Stomach (tissue), 8 donors: ENCODE measurements at regions not wholly inside any gene's neighbourhood (a gene's known extent, or its start where the extent isn't known, plus 50 kb on each side); places are given as distances from the start of the nearest gene placed in this dataset.

Source experiments
- DNase-seq, 2 donors: peaks; one replicate each; pipeline versions ENCODE4 v3.0.0 to v3.0.0-alpha.2; 2013 to 2019
- H3K27ac ChIP-seq, 5 donors: fragments of 200-600 bp in 4 of 5; sonication (generic) in 4 of 5; one replicate each; pipeline ENCODE4 v1.5.1; 2013 to 2019; ENCODE audit warnings: mild to moderate bottlenecking in 1 of 5, moderate library complexity in 1 of 5
- H3K27me3 ChIP-seq, 3 donors: fragments of 200-600 bp; sonication (generic); one replicate each; pipeline ENCODE4 v1.5.1; 2017 to 2019; ENCODE audit warnings: mixed run types in 1 of 3
- H3K36me3 ChIP-seq, 4 donors: fragments of 200-600 bp; sonication (generic); 1 replicate in 3 of 4; 2 replicates in 1 of 4; pipeline ENCODE4 v1.5.1; 2016 to 2019
- H3K4me1 ChIP-seq, 4 donors: fragments of 200-600 bp; sonication (generic); one replicate each; pipeline ENCODE4 v1.5.1; 2016 to 2019
- H3K4me3 ChIP-seq, 4 donors: fragments of 200-600 bp; sonication (generic) in 3 of 4; one replicate each; pipeline ENCODE4 v1.5.1; 2016 to 2019; ENCODE audit warnings: mild to moderate bottlenecking in 1 of 4
- H3K9me3 ChIP-seq, 4 donors: fragments of 200-600 bp; sonication (generic); one replicate each; pipeline ENCODE4 v1.5.1; 2016 to 2019
- EP300 ChIP-seq: sonication (generic); formaldehyde crosslinking; IDR thresholded peaks from one replicate; pipeline ENCODE4 v1.6.1; 2017; ENCODE audit warnings: antibody characterized with exemption
- POLR2A ChIP-seq, 4 donors: fragments of 450-650 bp; IDR thresholded peaks; one replicate each; pipeline ENCODE4 v1.6.1; 2016; ENCODE audit warnings: antibody characterized with exemption in 4 of 4, control low read depth in 2 of 4, mild to moderate bottlenecking in 1 of 4, moderate library complexity in 1 of 4
- POLR2AphosphoS5 ChIP-seq, 3 donors: sonication (generic); formaldehyde crosslinking; IDR thresholded peaks; one replicate each; pipeline ENCODE4 v1.6.1; 2016; ENCODE audit warnings: antibody characterized with exemption in 3 of 3
- WGBS, 5 donors: extraction: QIAGEN DNeasy Blood & Tissue Kit in 3 of 5; methylation state at CpG; one replicate each; pipeline versions ENCODE4 v1.1.5 to v1.1.7; 2013 to 2018; 5-methylcytosine and 5-hydroxymethylcytosine counted together
- intact Hi-C: fragments of 100-400 bp; cut with DNase I; formaldehyde crosslinking; loops from one replicate; pipeline ENCODE4 v1.15.1; 2023; ENCODE audit warnings: low total_unique reads
- TF ChIP-seq, protein P1 (sequence below), 7 experiments: fragments of 450-650 bp in 4 of 7; fragments of 200-600 bp in 3 of 7; sonication (generic) in 3 of 7; IDR thresholded peaks; one replicate each; pipeline ENCODE4 v1.5.1; 2016 to 2019; ENCODE audit warnings: antibody characterized with exemption in 7 of 7, control low read depth in 2 of 7, mild to moderate bottlenecking in 1 of 7
- donor health status: healthy with polysubstance abuse.
- donor health status: Bipolar disorder and iron deficiency.
- donor health status: healthy.

DNA sequence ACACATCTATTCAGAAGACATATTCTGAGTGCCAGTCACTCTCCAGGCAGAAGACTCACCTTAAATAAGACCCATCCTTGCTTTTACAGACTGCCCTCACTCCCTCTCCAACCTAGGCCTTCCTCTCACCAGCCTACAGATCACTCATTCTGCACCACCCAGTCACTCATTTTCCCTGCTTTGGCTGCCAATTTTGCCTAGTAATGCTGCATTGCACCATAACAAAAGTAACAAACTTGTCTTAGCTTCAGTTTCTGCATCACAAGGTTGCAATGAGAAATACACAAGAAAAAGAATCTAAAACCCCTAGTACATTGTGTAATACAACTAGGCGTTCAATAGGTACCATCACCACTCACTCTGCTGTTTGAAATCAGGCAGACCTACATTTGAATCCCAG, 292.4 kb downstream of the PLPP3 start:
- Histone ChIP-seq H3K27me3 (no peaks in the 10 kb centered on the region), H3K4me1 (no peaks in the 10 kb centered on the region), H3K4me3 (no peak overlapping the region), H3K9me3 (no peaks in the 10 kb centered on the region), H3K36me3 (no peaks in the 10 kb centered on the region), H3K27ac (no peak overlapping the region)
- WGBS, 5 donors, result 86 to 100% (median 89%) methylated on average over 1 of the region's 1 CpG
- DNase-seq, result no peak
- intact Hi-C loops, result no loop called here
- TF ChIP-seq POLR2AphosphoS5 (IDR thresholded peaks at IDR 0.05) (no peak), EP300 (no peak), POLR2A (IDR thresholded peaks at IDR 0.05) (no peak)
- TF ChIP-seq, protein P1, sequence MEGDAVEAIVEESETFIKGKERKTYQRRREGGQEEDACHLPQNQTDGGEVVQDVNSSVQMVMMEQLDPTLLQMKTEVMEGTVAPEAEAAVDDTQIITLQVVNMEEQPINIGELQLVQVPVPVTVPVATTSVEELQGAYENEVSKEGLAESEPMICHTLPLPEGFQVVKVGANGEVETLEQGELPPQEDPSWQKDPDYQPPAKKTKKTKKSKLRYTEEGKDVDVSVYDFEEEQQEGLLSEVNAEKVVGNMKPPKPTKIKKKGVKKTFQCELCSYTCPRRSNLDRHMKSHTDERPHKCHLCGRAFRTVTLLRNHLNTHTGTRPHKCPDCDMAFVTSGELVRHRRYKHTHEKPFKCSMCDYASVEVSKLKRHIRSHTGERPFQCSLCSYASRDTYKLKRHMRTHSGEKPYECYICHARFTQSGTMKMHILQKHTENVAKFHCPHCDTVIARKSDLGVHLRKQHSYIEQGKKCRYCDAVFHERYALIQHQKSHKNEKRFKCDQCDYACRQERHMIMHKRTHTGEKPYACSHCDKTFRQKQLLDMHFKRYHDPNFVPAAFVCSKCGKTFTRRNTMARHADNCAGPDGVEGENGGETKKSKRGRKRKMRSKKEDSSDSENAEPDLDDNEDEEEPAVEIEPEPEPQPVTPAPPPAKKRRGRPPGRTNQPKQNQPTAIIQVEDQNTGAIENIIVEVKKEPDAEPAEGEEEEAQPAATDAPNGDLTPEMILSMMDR (IDR thresholded peaks at IDR 0.05), result no peak

DNA sequence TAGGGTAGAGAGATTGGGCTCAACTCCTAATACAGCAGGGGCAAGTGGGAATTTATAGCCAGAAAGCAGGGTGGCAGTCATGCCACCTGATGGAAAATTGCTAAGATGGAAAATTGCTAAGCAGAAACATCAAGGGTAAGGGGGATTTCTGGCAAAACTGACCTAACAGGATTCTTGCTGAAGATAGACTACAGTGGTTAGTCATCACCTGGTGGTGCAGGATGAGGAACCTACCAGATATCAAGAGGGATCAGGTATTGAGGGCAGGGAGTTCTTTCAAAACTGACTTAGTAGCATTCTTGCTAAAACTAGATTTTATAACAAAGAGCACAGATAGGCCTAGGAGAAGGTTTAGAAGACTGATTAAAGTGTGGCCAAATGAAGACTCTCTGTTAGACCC, 292.9 kb downstream of the PLPP3 start:
- intact Hi-C loops, result no loop called here
- no peak for DNase-seq
- Histone ChIP-seq H3K4me1 (no peaks in the 10 kb centered on the region), H3K27ac (no peak overlapping the region), H3K9me3 (no peaks in the 10 kb centered on the region), H3K4me3 (no peak overlapping the region), H3K27me3 (no peaks in the 10 kb centered on the region), H3K36me3 (no peaks in the 10 kb centered on the region)
- TF ChIP-seq EP300, result no peak
- no peak for TF ChIP-seq POLR2A (IDR thresholded peaks at IDR 0.05)
- no peak for TF ChIP-seq POLR2AphosphoS5 (IDR thresholded peaks at IDR 0.05)
- TF ChIP-seq, protein P1 (IDR thresholded peaks at IDR 0.05), result no peak

DNA sequence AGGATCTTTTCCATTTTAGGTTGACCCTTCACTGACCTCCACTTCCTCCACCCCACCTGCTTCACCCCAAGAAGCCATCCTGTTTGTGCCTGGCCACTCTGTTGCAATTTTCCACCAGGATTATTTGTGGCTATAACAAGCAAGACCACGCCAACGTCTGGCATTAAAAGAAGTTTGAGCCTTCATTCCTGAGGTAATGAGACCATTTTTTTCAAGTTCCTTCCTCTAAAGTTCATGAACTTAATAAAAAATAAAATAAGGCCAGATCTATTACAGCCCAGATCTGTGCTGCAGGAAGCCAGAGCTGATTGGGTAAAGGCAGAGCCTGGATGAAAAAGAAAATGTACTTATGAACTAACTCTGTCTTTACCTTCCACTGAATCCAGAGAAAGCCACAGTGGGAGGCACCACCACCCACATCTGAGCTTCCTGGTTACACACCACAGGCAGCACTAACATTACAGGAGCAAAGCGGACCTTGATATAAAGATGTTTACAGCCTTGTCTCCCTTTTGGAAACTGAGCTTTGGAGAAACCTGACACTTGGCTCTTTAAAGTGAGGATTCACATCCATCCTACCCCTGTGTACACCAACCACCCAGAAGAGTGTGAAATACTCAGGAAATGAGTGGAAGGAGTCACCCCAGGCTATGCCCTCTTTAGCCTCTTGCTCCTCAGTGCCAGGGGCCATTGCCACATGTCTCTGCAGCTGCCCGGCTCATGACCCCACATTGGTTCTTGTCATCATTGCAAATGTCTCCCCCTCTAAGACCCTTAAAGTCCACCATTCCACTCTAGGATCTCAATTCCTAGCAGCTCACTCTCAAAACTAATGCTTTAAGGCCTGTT, 293.6 kb downstream of the PLPP3 start:
- intact Hi-C loops, result no loop called here
- no peak for DNase-seq
- no peak overlapping the region for H3K4me3 ChIP-seq
- no peaks in the 10 kb centered on the region for H3K9me3 ChIP-seq
- TF ChIP-seq POLR2AphosphoS5 (IDR thresholded peaks at IDR 0.05) (no peak), EP300 (no peak), POLR2A (IDR thresholded peaks at IDR 0.05) (no peak)
- TF ChIP-seq, protein P1 (IDR thresholded peaks at IDR 0.05), result no peak
- no peak overlapping the region for H3K27ac ChIP-seq
- H3K4me1 ChIP-seq, result no peaks in the 10 kb centered on the region
- WGBS, 5 donors, result 68 to 94% (median 76%) methylated on average over 4 of the region's 4 CpGs
- no peaks in the 10 kb centered on the region for H3K36me3 ChIP-seq
- no peaks in the 10 kb centered on the region for H3K27me3 ChIP-seq

DNA sequence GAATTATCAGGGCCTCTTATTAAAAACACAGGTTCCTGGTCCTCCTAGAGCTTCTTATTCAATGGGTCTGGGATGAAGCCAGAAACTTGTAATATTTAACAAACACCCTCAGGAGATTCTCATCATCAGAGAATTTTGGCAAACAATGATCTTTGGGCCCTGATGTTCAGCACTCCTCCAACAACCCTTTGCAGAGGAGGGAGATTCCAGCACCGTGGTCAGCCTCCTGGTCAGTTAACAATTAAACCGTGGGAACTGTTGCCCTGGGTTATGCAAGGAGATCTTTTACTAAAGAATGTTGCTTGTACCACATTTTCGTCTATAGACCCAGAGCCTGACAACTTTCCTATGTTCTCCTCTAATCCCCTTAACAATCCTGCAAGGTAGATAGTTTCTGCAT, 294.4 kb downstream of the PLPP3 start:
- peak in 1 of 2 donors; percentile 49 for DNase-seq
- Histone ChIP-seq H3K27ac (no peak overlapping the region), H3K36me3 (no peaks in the 10 kb centered on the region), H3K9me3 (no peaks in the 10 kb centered on the region), H3K4me3 (no peak overlapping the region), H3K27me3 (no peaks in the 10 kb centered on the region), H3K4me1 (no peaks in the 10 kb centered on the region)
- no peak for TF ChIP-seq POLR2A (IDR thresholded peaks at IDR 0.05)
- WGBS, 5 donors, result 28 to 45% (median 38%) methylated on average over 3 of the region's 3 CpGs
- intact Hi-C loops, result no loop called here

DNA sequence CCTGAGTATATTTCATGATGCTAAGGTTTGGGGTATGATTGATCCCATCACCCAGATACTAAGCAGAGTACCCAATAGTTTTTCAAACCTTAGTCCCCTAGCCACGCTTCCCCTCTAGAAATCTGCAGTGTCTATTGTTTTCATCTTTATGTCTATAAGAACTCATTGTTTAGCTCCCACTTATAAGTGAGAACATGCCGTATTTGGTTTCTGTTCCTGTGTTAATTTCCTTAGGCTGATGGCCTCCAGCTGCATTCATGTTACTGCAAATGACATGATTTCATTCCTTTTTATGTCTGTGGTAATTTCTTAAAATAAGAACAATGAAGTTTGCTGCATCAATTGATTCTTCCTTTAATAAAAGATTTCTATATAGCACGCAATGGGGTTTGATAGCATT, 301.3 kb downstream of the PLPP3 start:
- Histone ChIP-seq H3K4me3 (no peak overlapping the region), H3K27ac (no peak overlapping the region), H3K27me3 (no peaks in the 10 kb centered on the region), H3K4me1 (no peaks in the 10 kb centered on the region), H3K9me3 (no peaks in the 10 kb centered on the region), H3K36me3 (no peaks in the 10 kb centered on the region)
- intact Hi-C loops, result no loop called here
- DNase-seq, result peak in 1 of 2 donors; percentile 27
- 72 to 87% (median 82%) methylated on average over 3 of the region's 3 CpGs for WGBS, 5 donors
- TF ChIP-seq, protein P1 (IDR thresholded peaks at IDR 0.05), result no peak
- no peak for TF ChIP-seq POLR2AphosphoS5 (IDR thresholded peaks at IDR 0.05)
- TF ChIP-seq EP300, result no peak
- TF ChIP-seq POLR2A (IDR thresholded peaks at IDR 0.05), result no peak
